ENCODE measurements at regions not wholly inside any gene's neighbourhood (a gene's known extent, or its start where the extent isn't known, plus 50 kb on each side); places are given as distances from the start of the nearest gene placed in this dataset.

DNA sequence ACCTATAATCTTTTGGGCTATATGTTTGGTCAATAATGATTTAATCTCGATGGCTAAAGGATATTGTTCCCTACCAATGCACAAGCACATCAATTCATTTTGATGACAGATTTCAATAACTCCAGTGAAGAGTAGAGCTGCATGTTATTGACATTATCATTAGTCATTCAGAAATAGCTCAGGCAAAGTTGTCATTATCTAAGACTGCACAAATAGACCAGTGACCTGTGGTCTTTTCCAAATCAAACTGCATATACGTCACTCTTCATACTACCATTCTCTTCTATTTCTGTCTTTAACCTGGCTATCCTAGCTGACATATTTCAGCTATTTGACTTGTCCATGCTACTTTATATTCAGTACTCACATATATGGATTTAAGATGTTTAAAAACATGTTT lies 1050.8 kb downstream of the C4orf33 start:
- TF ChIP-seq, protein P1, sequence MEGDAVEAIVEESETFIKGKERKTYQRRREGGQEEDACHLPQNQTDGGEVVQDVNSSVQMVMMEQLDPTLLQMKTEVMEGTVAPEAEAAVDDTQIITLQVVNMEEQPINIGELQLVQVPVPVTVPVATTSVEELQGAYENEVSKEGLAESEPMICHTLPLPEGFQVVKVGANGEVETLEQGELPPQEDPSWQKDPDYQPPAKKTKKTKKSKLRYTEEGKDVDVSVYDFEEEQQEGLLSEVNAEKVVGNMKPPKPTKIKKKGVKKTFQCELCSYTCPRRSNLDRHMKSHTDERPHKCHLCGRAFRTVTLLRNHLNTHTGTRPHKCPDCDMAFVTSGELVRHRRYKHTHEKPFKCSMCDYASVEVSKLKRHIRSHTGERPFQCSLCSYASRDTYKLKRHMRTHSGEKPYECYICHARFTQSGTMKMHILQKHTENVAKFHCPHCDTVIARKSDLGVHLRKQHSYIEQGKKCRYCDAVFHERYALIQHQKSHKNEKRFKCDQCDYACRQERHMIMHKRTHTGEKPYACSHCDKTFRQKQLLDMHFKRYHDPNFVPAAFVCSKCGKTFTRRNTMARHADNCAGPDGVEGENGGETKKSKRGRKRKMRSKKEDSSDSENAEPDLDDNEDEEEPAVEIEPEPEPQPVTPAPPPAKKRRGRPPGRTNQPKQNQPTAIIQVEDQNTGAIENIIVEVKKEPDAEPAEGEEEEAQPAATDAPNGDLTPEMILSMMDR (conservative IDR thresholded peaks at IDR 0.05 in 1 of 2, IDR thresholded peaks at IDR 0.05 in 1 of 2; ENCODE audit: low read depth in 1 of 2, low read length in 2 of 2), result no peak
- no peak for TF ChIP-seq EZH2 (IDR thresholded peaks at IDR 0.05; ENCODE audit: low read length, missing control alignments)

Measured in fibroblast of lung (primary cell).